Esophagus squamous epithelium (tissue), 5 donors: ENCODE measurements at regions not wholly inside any gene's neighbourhood (a gene's known extent, or its start where the extent isn't known, plus 50 kb on each side); places are given as distances from the start of the nearest gene placed in this dataset.
A peak's percentile ranks its signal among the peaks of the same experiment; 100 is the strongest.

ENCODE experiments used
- DNase-seq: peaks from one replicate; lab custom pipeline; 2025; lab: John Stamatoyannopoulos, UW
- H3K27ac ChIP-seq, 4 donors: fragments of 200-600 bp; sonication (generic); one replicate each; pipeline ENCODE4 v1.5.1; 2016 to 2019; ENCODE audit warnings: mild to moderate bottlenecking in 1 of 4
- H3K27me3 ChIP-seq, 4 donors: fragments of 200-600 bp; sonication (generic); 1 replicate in 3 of 4; 2 replicates in 1 of 4; pipeline versions ENCODE4 v1.5.1 to v1.6.0; 2017 to 2021; ENCODE audit warnings: antibody characterized with exemption in 1 of 4
- H3K36me3 ChIP-seq, 3 donors: fragments of 200-600 bp; sonication (generic); one replicate each; pipeline ENCODE4 v1.5.1; 2016 to 2019
- H3K4me1 ChIP-seq, 3 donors: fragments of 200-600 bp; sonication (generic); one replicate each; pipeline ENCODE4 v1.5.1; 2017 to 2019
- H3K4me3 ChIP-seq, 4 donors: fragments of 200-600 bp; sonication (generic); 1 replicate in 3 of 4; 2 replicates in 1 of 4; pipeline ENCODE4 v1.5.1; 2016 to 2019; ENCODE audit warnings: mild to moderate bottlenecking in 2 of 4, moderate library complexity in 1 of 4
- H3K9me3 ChIP-seq, 3 donors: fragments of 200-600 bp; sonication (generic); one replicate each; pipeline ENCODE4 v1.5.1; 2016 to 2019
- POLR2A ChIP-seq, 4 donors: fragments of 450-650 bp; IDR thresholded peaks; one replicate each; pipeline ENCODE4 v1.6.1; 2017; ENCODE audit warnings: antibody characterized with exemption in 4 of 4, mild to moderate bottlenecking in 4 of 4, moderate library complexity in 3 of 4
- WGBS, 2 donors: methylation state at CpG; one replicate each; pipeline ENCODE4 v1.1.5; 2018; 5-methylcytosine and 5-hydroxymethylcytosine counted together
- intact Hi-C: fragments of 100-400 bp; cut with DNase I; formaldehyde crosslinking; loops from one replicate; pipeline ENCODE4 v1.15.0; 2022
- TF ChIP-seq, protein P1 (sequence below), 6 experiments: fragments of 450-650 bp in 4 of 6; fragments of 200-600 bp in 2 of 6; sonication (generic) in 2 of 6; IDR thresholded peaks; one replicate each; pipeline ENCODE4 v1.5.1; 2016 to 2019; ENCODE audit warnings: antibody characterized with exemption in 6 of 6, mild to moderate bottlenecking in 4 of 6, moderate library complexity in 4 of 6
- donor health status: DM: yes; HTN: yes; CAD: no.

DNA sequence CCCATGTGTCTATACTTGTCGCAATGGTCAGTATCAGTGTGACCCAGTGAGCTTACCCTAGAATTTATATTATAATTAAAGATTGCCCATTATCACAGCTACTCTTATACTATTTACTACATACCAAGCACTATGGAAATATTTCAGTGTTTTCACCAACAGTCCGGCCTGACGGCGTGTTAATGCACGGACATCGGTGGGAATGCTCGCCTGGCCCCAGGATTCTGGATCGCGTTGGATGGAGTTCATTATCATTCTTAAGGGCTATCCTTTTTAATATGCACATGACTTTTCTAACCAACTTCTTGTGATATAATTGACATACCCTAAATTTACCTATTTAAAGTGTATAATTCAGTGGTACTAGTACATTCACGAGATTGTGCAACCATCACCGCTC, 51.8 kb upstream of the AFDN start:
- no peak overlapping the region for H3K27ac ChIP-seq
- no peak for TF ChIP-seq POLR2A (IDR thresholded peaks at IDR 0.05)
- TF ChIP-seq, protein P1, sequence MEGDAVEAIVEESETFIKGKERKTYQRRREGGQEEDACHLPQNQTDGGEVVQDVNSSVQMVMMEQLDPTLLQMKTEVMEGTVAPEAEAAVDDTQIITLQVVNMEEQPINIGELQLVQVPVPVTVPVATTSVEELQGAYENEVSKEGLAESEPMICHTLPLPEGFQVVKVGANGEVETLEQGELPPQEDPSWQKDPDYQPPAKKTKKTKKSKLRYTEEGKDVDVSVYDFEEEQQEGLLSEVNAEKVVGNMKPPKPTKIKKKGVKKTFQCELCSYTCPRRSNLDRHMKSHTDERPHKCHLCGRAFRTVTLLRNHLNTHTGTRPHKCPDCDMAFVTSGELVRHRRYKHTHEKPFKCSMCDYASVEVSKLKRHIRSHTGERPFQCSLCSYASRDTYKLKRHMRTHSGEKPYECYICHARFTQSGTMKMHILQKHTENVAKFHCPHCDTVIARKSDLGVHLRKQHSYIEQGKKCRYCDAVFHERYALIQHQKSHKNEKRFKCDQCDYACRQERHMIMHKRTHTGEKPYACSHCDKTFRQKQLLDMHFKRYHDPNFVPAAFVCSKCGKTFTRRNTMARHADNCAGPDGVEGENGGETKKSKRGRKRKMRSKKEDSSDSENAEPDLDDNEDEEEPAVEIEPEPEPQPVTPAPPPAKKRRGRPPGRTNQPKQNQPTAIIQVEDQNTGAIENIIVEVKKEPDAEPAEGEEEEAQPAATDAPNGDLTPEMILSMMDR (IDR thresholded peaks at IDR 0.05), result no peak
- no peak overlapping the region for H3K4me3 ChIP-seq
- peaks cover 0 to 31% (median 0%) of the 10 kb centered on the region in 3 donors for H3K4me1 ChIP-seq
- H3K27me3 ChIP-seq, result peaks cover 0 to 17% (median 0%) of the 10 kb centered on the region in 4 donors
- no peak for DNase-seq
- no peaks in the 10 kb centered on the region for H3K9me3 ChIP-seq
- WGBS, 2 donors, result 94 to 95% methylated on average over 11 of the region's 11 CpGs
- no peaks in the 10 kb centered on the region for H3K36me3 ChIP-seq
- intact Hi-C loops, result no loop called here

- Histone ChIP-seq H3K27ac (peak overlapping the region in 1 of 4 donors; percentile 11), H3K36me3 (no peaks in the 10 kb centered on the region), H3K9me3 (no peaks in the 10 kb centered on the region), H3K27me3 (peaks cover 0 to 23% (median 0%) of the 10 kb centered on the region in 4 donors), H3K4me1 (peaks cover 0 to 31% (median 0%) of the 10 kb centered on the region in 3 donors), H3K4me3 (no peak overlapping the region)
- DNase-seq, result no peak
- WGBS, 2 donors, result 71 to 76% methylated on average over 12 to 14 of the region's 14 CpGs
- TF ChIP-seq POLR2A (IDR thresholded peaks at IDR 0.05), result no peak
- TF ChIP-seq, protein P1 (IDR thresholded peaks at IDR 0.05), result no peak
- intact Hi-C loops, result no loop called here
These were observed 49.6 kb upstream of the AFDN start for GRCh38 chr6:167776906-167777627.
